Stimulated activated naive CD4-positive, alpha-beta T cell (primary cell): ENCODE measurements at regions not wholly inside any gene's neighbourhood (a gene's known extent, or its start where the extent isn't known, plus 50 kb on each side); places are given as distances from the start of the nearest gene placed in this dataset.
"Not testable (repeated sequence)": the region's sequence is repeated elsewhere in the genome, so short reads cannot be mapped to it uniquely, and the experiment has no call there.

Source experiments
- DNase-seq, 6 experiments: peaks; one replicate each; lab custom pipeline; 2025; lab: John Stamatoyannopoulos, UW

DNA sequence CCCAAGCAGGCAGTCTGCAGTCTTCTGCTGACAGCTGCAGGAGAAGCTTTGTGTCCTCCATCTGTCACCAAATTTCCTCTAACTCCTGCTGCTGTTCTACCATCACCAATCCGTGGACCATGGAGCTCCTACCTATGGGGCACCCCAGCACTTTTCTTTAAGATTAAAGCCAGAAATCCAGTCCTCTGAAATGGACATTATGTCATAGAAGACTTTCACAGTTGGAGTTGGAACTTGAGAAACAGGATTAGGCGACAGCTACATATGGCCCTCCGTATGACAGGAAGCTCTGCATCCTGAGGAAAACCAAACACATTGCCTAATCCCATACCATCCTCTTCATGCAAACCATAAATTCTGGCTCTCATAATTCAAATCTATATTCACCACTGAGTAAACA is 470.6 kb upstream of the GALNTL6 start:
- DNase-seq: no peak

DNA sequence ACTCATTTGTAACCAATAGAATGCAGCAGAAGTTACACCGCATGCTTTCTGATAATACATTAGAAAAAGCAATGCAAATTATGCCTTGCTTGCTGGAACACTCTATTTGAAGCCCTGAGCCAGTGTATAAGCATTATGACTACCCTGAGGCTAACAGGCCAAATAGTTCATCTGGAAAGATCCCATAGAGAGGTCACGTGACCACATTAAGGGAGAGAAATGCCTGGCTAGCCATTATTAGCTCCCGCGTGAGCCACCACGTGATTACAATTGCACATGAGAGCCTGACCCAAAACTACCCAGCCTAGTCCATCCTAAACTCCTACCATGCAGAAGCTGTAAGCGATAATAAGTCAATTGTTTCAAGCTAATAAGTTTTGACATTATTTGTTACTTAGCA is 472.9 kb upstream of the GALNTL6 start:
- DNase-seq: no peak

DNA sequence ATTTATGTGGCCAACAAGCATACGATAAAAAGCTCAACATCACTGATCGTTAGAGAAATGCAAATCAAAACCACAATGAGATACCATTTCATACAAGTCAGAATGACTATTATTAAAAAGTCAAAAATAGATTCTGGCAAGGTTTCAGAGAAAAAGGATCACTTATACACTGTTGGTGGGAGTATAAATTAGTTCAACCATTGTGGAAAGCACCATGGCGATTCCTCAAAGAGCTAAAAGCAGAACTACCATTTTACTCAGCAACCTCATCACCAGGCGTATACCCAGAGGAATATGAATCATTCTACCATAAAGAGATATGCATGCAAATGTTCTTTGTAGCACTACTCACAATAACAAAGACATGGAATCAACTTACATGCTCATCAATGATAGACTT is 478.7 kb upstream of the GALNTL6 start:
- no peak for DNase-seq

DNA sequence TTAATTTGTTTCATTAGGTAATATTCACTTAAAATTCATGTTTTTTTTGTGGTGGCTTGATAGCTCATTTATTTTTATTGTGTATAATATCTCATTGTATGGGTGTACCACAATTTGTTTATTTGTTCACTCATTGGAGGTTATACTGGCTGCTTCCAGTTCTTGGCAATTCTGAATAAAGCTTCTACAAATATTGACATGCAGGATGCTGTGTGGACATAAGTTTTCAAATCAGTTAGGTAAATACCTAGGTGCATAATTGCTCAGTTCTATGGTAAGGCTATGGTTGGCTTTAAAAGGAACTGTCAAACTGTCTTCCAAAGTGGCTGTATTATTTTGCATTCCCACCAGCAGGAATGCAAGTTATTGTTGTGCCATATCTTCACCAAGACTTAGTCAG is 504.5 kb upstream of the GALNTL6 start:
- no peak for DNase-seq

DNA sequence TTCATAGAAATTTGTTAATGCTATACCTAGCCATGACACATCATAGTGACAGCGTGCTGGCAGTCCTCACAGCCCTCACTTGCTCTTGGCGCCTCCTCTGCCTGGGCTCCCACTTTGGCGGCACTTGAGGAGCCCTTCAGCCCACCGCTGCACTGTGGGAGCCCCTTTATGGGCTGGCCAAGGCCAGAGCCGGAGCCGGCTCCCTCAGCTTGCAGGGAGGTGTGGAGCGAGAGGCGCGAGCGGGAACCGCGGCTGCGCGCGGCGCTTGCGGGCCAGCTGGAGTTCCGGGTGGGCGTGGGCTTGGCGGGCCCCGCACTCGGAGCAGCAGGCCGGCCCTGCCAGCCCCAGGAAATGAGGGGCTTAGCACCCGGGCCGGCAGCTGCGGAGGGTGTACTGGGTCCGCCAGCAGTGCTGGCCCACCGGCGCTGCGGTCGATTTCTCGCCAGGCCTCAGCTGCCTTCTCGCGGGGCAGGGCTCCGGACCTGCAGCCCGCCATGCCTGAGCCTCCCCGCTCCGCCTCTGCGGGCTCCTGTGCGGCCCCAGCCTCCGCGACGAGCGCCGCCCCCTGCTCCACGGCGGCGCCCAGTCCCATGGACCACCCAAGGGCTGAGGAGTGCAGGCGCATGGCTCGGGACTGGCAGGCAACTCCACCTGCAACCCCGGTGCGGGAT is 515.0 kb upstream of the GALNTL6 start:
- not testable (repeated sequence) for DNase-seq

DNA sequence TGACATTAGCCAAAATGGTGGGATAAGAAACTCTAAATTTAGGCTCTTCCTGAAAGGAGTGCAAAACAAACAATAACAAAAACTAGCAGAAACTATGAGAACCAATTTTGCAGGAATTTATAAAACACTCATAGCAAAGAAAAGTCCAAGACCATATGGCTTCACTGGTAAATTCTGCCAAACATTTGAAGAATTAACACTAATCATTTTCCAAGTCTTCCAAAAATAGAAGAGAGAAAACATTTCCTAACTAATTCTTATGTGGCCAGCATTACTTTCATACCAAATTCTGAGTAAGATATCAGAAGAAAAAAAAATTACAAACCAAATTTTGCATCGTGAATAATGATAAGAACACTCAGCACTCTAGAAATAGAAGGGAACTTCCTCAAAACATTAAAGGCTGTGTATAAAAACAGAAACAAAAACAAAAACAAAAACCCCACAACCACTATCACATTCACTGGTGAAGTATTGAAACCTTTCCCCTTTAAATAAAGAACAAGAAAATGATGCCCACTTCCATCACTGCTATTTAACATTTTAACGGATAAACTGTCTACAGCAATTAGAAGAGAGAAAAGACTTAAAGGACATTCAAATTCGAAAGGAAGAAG is 524.3 kb upstream of the GALNTL6 start:
- DNase-seq: no peak

DNA sequence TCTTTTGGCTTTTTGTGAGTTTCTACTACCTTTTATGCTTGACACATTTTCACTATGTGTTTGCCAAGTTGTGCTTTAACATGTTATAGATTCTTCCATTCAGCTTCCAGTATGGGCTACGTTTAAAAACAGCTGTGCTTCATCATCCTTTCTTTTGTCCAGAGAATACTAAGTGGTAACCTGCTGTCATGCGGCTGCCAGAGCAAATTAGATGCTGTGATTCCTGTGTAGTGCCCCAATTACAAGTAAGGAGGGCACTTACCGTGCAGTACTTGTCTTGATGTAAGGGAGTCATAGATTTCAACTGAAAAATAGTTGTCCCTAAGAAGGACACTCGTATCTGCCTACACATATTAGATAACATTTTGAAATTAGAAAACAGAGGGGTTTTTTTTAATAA is 531.8 kb upstream of the GALNTL6 start:
- DNase-seq: no peak

DNA sequence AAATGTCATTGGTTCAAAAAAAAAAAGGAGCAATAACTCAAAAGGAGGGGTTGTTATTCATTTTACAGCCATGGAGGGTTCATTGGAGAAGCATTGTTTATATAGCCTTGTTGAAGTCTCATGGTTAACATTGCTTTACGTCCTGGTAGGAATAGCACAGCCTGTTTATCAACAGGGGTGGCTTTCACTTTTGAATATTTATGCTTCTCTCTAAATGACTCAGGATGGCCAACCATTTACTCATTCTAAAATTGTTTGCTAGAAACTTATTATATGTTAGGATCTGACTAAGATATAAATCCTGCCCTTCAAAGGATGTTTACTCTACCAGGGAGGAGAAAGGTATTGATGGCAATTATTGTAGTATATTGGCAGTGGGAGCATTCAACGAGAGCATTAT is 534.1 kb upstream of the GALNTL6 start:
- DNase-seq: no peak

DNA sequence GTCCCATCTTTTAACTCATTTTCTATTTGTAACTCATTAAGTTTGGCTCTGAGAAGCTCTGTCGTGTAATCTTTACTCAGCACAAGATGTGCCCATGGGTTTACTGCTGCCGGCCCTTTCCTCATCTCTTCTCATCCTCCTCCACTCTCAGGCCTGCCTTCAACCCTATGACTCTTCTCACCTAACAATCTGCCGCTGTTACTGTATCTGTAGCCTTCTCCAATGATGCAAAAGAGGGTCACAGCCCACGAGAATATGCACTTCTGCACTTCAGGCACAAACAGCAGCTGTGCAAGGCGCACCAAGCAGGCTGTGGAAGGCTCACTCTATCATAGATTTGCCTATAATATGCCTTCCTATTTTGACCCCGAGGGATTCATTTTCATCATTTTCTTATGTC is 546.5 kb upstream of the GALNTL6 start:
- DNase-seq: no peak

DNA sequence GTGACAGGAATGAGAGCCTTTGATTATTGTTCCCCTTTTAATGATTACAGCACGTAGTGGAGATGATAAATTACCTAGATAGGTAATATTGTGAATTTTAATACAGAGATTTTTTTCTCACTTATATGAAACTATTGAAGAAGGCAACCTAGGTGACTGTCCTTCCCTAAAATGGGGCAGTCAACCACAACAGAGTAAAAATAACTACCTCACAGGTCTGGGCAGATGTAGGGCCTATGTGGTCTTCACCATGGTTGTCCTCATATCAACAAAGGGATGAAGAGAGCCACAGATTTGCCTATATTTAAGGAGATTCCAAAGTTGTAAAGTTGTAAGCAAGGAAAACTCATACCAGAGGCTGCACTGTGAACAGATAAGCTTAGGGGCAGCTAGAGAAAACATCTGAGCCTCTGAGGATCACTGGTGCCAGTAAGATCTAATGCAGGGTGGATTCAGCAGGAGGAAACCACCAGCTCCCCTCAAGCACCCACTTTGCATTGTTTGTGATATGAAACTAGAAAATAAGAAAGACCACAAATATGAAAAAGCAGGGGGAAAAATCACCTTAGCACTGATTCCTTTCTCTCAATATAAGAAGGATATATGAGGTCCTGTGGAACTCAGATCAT is 547.9 kb upstream of the GALNTL6 start:
- DNase-seq: no peak

DNA sequence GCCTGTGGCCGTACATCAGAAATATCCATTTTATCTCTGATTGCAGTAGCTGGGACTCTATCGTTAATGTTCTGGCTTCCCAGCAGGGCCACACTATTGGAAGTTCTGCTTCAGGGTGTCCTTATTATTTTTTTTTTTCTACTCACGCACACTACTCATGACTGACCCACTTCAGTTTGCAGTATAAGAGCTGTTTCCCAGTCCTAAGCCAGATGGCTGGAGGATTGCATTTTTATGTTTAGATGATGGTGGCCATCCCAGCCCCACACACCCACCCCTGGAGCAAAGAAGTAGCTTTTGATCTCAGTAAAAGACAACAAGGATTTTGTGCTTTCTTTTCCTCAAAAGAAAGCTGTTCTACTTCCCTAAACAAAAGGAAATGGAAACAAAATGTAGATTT is 557.0 kb upstream of the GALNTL6 start:
- no peak for DNase-seq

DNA sequence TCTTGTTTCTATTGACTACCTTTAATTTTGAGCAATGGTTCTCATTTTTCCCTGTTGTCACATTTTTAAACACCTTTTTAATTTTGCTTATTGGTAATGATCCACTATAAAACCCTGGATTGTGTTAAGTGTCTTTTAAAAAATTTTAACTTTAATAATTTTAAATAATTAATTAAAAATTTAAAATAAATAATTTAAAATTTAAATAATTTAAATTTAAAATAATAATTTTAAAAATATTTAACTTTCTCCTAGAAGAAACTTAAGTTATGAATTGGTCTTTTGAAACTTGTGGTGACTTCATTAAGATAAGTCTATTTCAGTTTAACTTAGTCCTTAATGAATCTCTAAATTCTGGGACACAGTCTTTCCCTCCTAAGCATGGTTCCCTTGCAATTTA is 566.3 kb upstream of the GALNTL6 start:
- no peak for DNase-seq

DNA sequence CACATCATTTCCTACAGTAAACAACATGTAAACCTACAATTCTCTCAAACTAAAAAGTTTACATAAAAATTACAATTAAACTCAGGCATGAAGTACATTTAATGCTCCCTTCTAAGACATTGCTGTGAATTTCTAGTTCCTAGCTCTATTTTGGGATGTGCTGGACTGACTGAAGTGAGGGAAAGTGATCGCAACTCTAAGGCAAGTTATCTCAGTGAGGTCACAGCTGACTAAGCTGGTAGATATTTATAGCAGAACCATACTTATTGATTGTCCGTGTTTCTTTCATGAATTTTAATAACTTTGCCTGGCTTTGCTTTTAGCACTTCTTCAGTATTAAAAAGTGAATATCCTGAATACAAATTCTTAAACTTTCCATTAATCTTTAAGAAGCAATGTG is 570.4 kb upstream of the GALNTL6 start:
- no peak for DNase-seq

DNA sequence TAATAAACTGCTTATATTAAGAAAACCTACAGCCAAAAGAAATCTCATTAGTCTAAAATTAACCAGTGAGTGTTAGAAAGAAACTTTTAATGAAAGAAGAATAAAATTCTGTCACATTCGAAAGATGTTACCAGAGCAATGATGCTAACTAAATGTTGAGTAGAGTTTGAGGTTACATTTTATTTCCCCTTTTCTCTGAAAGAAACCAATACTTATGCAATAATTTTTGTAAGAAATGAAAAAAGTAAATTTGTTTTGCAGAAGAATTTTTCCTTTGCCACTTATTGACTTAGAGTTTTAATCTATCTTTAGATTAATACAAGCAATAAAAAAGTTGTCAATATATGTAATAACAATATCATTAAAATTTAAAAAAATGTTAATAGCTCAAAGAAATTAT is 574.0 kb upstream of the GALNTL6 start:
- DNase-seq: no peak

DNA sequence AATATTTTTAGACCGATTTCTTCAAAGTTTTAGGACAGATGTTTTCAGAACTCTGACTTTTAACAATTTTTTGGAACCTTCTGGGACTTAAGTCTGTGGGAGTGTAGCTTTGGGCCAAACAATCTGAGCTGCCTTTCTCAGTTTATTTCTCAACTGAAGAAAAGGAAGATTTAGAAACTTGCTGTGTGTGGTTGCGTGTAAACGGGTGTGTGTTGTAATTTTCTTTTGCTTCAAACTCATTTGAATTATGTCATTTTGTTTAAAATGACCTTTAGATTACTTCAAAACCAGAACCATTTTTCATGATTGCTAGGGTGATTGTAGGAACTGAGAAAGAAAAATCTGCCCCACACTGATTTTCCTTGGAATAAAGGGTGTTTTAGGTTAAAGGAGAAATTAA is 577.7 kb upstream of the GALNTL6 start:
- no peak for DNase-seq

DNA sequence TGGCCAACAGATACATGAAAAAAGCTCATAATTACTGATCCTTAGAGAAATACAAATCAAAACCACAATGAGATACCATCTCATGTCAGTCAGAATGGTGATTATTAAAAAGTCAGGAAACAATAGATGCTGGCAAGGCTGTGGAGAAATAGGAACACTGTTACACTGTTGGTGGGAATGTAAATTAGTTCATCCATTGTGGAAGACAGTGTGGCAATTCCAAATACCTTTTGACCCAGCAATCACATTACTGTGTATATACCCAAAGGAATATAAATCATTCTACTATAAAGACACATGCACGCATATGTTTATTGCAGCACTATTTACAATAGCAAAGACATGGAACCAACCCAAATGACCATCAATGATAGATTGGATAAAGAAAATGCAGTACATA is 583.9 kb upstream of the GALNTL6 start:
- DNase-seq: not testable (repeated sequence)

DNA sequence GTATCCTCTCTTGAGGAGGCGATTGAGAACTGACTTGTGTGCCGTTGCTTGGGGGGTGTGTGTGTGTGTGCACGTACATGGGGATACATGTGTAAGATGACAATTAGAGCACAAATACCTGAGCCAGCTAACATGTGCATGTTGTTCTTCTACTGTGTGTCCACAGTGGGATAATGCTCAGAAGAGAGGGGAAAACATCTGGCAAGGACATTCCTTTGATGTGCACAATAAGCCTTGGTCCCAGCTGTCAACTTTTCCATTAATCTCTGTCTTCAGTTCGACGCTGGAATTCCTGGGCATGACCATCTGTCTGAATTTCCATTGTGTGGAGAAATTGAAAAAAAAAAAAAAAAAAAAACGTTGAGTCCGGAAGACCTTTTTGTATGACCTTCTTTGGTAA is 592.0 kb upstream of the GALNTL6 start:
- no peak for DNase-seq

DNA sequence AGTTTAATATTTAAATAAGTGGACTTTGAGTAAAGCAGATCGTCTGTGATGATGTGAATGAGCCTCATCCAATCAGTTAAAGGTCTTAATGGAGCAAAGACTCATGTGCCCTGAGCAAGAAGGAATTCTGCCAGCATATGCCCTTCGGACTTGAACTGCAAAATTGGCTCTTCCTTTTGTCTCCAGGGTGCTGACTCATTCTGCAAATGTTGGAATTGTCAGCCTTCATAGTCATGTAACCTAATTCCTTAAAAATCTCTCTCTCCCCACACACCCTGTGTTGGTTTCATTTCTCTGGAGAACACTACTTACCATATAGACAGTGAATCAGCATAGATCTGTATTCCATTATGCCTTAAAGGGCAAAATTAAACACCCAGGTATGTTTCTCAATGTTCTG is 609.8 kb upstream of the GALNTL6 start:
- DNase-seq: no peak

DNA sequence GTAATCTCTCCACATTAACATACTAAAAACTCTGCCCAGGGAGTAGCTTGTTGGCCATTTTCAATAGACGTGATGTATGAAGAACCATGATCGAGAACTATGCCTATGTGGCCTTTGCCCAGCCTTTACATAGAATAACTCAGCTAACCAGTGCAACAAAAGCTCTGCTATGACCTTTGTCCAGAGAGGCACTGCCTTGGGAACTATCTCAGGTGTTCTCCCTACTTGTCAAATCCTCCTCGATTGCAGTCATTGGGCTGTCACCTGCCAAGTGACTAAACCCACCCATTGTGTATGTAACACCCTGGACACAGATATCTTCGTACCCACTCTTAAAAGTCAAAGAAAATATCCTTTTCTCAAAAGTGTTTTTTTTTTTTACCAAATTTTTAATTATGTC is 610.3 kb upstream of the GALNTL6 start:
- DNase-seq: no peak

DNA sequence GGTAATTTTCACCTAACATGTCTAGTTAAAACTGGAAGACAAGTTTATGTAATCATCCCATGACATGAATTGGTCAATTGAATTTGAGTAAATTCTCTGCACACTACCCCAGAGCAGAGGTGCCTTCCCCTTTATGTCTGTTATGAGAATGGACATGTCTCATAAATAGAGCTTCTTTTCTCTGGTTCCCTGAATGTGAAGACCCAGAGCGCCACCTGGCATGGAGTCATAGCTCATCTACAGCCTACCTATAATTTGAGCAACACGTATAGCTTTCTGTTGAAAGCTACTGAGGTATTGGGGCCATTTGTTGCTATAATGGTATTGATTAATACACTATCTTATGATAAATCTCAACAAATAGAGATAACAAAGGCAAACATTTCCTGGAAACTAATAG is 626.5 kb upstream of the GALNTL6 start:
- no peak for DNase-seq

DNA sequence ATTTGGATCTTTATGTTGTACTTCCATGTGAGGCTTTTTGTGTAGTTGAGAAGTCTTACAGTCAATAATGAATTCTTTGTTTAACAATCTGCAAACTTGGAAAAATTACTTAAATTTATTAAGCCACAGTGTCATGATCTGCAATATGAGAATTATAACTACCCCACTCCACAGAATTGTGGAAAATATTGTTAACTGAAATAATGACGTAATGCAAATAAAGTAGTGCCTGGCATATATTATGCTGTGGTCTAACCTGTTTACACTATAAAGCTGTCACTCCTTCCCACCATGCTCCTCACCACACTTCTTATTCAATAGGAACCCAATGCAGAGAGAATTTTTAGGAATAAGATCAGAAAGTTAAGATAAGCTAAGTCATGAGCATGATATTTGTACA is 632.1 kb upstream of the GALNTL6 start:
- no peak for DNase-seq

DNA sequence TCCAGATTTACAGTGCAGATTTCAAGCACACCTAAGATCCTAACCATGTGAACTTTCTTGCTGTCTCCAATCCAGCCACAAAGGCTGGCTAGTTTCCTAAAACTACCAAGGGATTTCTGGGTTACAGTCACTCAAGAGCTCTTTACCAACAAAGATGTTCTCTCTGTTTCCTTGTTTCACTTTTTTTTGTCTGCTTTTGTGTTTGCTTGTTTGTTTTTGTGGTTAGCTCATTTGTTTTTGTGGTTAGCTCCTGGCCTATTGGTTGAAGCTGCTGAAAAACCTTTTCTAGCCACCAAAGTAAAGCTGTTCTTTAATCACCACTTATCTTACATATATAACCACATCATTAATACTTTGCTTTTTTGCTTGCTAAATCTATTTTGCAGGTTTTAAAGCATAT is 642.5 kb upstream of the GALNTL6 start:
- DNase-seq: no peak

DNA sequence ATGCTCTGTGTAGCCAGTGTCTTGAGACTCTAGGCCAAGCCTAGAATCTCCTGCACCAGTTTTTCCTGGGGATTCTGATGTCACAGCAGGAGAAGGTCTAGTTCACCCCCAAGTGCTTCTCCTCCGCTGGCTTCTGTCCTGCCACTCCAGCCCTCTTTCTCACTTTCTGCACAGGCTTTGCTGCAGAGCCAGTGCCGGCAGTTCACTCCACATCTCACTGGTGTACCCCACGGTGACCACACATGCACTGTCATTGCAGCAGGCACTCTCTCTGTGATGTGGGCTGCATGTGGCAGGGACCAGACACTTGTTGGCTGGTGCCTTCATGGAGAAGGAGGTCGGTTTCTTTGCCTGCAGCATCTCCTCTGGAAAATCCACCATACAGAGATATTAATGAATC is 643.8 kb upstream of the GALNTL6 start:
- no peak for DNase-seq

DNA sequence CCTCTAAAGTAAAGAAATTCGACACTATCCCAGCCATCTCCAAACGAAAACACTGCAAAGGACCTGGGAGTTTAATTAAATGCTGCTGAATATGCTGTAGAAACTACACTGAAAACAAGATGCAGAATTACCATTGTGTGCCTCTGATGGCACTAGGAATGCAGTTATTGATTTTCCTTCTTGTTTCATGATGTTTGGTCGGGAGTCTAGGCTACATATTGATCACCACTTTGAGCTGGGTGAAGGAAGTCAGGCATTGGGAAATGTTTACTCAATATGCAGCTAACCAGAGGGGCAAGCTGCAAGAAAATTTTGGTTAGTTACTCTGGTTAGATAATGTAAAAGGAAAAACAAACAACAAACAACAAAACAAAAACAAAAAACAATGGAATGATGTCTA is 650.7 kb upstream of the GALNTL6 start:
- DNase-seq: no peak
